SK-N-SH treated with all-trans-retinoic acid at 6 μM for 48 hours (cell line): ENCODE measurements at regions not wholly inside any gene's neighbourhood (a gene's known extent, or its start where the extent isn't known, plus 50 kb on each side); places are given as distances from the start of the nearest gene placed in this dataset.

Experiments
- BACH2 ChIP-seq: fragments of 250-450 bp; sonication (Bioruptor Pico); IDR thresholded peaks from 2 replicates; pipeline ENCODE4 v1.9.0; 2021; ENCODE audit warnings: mild to moderate bottlenecking, borderline replicate concordance
- RARB ChIP-seq: fragments of 250-450 bp; sonication (Bioruptor Pico); IDR thresholded peaks from 2 replicates; pipeline ENCODE4 v1.8.0; 2021; ENCODE audit warnings: mild to moderate bottlenecking, moderate library complexity
- SNAI2 ChIP-seq: fragments of 250-450 bp; sonication (Bioruptor Pico); IDR thresholded peaks from 2 replicates; pipeline ENCODE4 v1.5.0; 2020; ENCODE audit warnings: mild to moderate bottlenecking, moderate library complexity
- ZC3H10 ChIP-seq: fragments of 250-450 bp; sonication (Bioruptor Pico); IDR thresholded peaks from 2 replicates; pipeline ENCODE4 v1.5.1; 2021; ENCODE audit warnings: mild to moderate bottlenecking, moderate library complexity
- ZFP30 ChIP-seq: fragments of 450-650 bp; formaldehyde crosslinking; IDR thresholded peaks from 2 replicates; pipeline ENCODE4 v1.5.0; 2022; ENCODE audit warnings: mild to moderate bottlenecking, moderate library complexity
- ZNF565 ChIP-seq: fragments of 450-650 bp; formaldehyde crosslinking; conservative IDR thresholded peaks from 2 replicates; pipeline ENCODE4 v1.5.0; 2020; ENCODE audit warnings: low read depth, mild to moderate bottlenecking, moderate library complexity
- ZNF8 ChIP-seq: fragments of 450-650 bp; formaldehyde crosslinking; IDR thresholded peaks from 2 replicates; pipeline ENCODE4 v1.5.0; 2020; ENCODE audit warnings: mild to moderate bottlenecking, moderate library complexity

DNA sequence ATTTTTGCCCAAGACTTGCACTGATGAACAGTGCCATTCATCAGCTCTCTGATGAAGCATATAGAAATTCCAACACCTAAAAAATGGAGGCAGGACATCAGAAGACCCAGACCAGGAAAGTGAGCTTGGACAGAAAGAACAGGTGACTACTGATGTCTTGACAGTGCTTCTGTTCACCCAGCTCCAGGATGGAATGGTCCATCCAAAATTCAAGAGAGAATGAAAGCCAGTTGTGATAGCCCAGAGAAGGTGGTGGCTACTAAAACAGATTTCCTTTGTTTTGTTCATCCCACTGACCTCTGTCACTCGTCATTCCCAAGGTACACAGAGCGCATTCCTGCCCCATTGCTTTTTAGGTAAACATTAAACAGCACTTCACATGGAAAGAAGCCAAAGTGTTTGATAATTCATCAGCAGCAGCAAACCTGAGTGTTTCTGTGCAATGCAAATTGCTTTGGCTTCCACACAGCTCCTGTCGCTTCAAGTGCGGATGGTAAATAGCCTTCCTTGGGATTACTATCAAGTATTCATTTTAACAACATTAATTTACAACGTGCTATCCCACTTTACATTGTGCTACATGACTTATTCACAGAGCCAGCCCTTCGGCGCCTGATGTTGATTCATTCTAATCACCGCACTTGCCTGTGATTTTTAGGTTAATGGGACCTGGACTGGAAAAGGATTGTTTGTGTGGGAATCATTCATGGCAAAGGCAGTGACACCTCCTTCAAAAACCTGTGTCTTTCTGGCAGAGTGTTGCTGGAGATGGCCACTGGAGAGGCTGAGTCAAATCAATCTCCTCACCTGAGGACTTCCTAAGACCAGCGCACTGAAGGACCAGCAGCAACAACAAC lies 65.1 kb upstream of the TOX3 start:
- TF ChIP-seq RARB (CRISPR knock-in tag) (no peak), BACH2 (CRISPR knock-in tag) (no peak), SNAI2 (CRISPR knock-in tag) (no peak), ZNF8 (CRISPR knock-in tag) (no peak), ZNF565 (CRISPR knock-in tag) (no peak), ZFP30 (CRISPR knock-in tag) (no peak), ZC3H10 (CRISPR knock-in tag) (no peak)
